Endothelial cell of umbilical vein (primary cell): ENCODE measurements at regions not wholly inside any gene's neighbourhood (a gene's known extent, or its start where the extent isn't known, plus 50 kb on each side); places are given as distances from the start of the nearest gene placed in this dataset.

ENCODE experiments used
- BruUV-seq: library from RNA; stranded (reverse); fragments of 400-500 nt; replicated peaks from 2 replicates; lab custom pipeline; 2021; lab: Mats Ljungman, UMichigan
- CTCF ChIA-PET: fragments of 300-600, 350-600 bp; sonication (Branson Sonifier 250); formaldehyde crosslinking; loops from one replicate; lab custom pipeline; 2021; ENCODE audit warnings: antibody characterized with exemption, inconsistent platforms; lab: Charles Lee
- POLR2A ChIA-PET: fragments of 300-600, 350-600 bp; sonication (Branson Sonifier 250); formaldehyde crosslinking; loops from one replicate; lab custom pipeline; 2021; ENCODE audit warnings: antibody characterized with exemption, inconsistent platforms; lab: Charles Lee
- DNase-seq: peaks from one replicate; pipeline ENCODE4 v3.0.0-alpha.2; 2011; ENCODE audit warnings: low read depth, low spot score
- FAIRE-seq: peaks from 2 replicates; lab custom pipeline; 2011; peaks lifted over from hg19 to GRCh38; lab: Jason Lieb, UNC
- H2AFZ ChIP-seq: 2 replicates; pipeline ENCODE4 v1.6.0; 2012; ENCODE audit warnings: low read depth, low read length, control low read depth, inconsistent platforms
- H3K27ac ChIP-seq: 2 replicates; pipeline ENCODE4 v1.5.1; 2011; ENCODE audit warnings: low read depth, mild to moderate bottlenecking, control low read depth, low read length, moderate library complexity; ENCODE audit not compliant: insufficient read depth
- H3K27me3 ChIP-seq, 2 experiments: 2 replicates each; pipeline versions ENCODE4 v1.6.0 to v1.6.1; 2011; ENCODE audit warnings: low read length in 2 of 2, mixed read lengths in 1 of 2; ENCODE audit not compliant: control insufficient read depth in 2 of 2, insufficient read depth in 2 of 2
- H3K36me3 ChIP-seq, 2 experiments: 2 replicates in 1 of 2; 3 replicates in 1 of 2; pipeline ENCODE4 v1.5.1; 2011; ENCODE audit warnings: low read length in 2 of 2, mild to moderate bottlenecking in 1 of 2, moderate library complexity in 1 of 2; ENCODE audit not compliant: control insufficient read depth in 2 of 2, insufficient read depth in 2 of 2; ENCODE audit errors: extremely low read depth in 1 of 2
- H3K4me1 ChIP-seq: 3 replicates; pipeline ENCODE4 v1.5.1; 2011; ENCODE audit warnings: mild to moderate bottlenecking, low read length; ENCODE audit not compliant: control insufficient read depth, insufficient read depth; ENCODE audit errors: extremely low read depth
- H3K4me2 ChIP-seq: 2 replicates; pipeline ENCODE4 v1.6.1; 2011; ENCODE audit warnings: low read length, control low read depth, mixed read lengths; ENCODE audit not compliant: insufficient read depth
- H3K4me3 ChIP-seq, 3 experiments: fragments of 200-600 bp in 1 of 3; sonication (generic), shearing (Covaris generic) in 1 of 3; replicated peaks in 1 of 3; 2 replicates each; pipeline ENCODE4 v1.5.1; 2011 to 2016; ENCODE audit warnings: control low read depth in 3 of 3, low read length in 3 of 3, mild to moderate bottlenecking in 2 of 3, inconsistent platforms in 1 of 3, low read depth in 1 of 3, moderate library complexity in 1 of 3; ENCODE audit not compliant: insufficient read depth in 1 of 3
- H3K79me2 ChIP-seq: 2 replicates; pipeline ENCODE4 v1.6.0; 2012; ENCODE audit warnings: low read length, inconsistent platforms; ENCODE audit not compliant: control insufficient read depth, insufficient read depth
- H3K9ac ChIP-seq: replicated peaks from 2 replicates; pipeline ENCODE3; 2011; ENCODE audit warnings: low read length, control low read depth; ENCODE audit not compliant: insufficient read depth; ENCODE audit errors: extremely low read depth
- H3K9me1 ChIP-seq: replicated peaks from 3 replicates; pipeline ENCODE4 v1.6.0; 2011; ENCODE audit warnings: mild to moderate bottlenecking, low read length; ENCODE audit not compliant: control insufficient read depth, insufficient read depth; ENCODE audit errors: extremely low read depth
- H3K9me3 ChIP-seq: replicated peaks from 2 replicates; pipeline ENCODE4 v1.5.1; 2012; ENCODE audit warnings: low read length, inconsistent platforms; ENCODE audit not compliant: control insufficient read depth, insufficient read depth
- H4K20me1 ChIP-seq: replicated peaks from 2 replicates; pipeline ENCODE3; 2011; ENCODE audit warnings: mild to moderate bottlenecking, low read length; ENCODE audit not compliant: control insufficient read depth, insufficient read depth; ENCODE audit errors: extremely low read depth
- EZH2 ChIP-seq: IDR thresholded peaks from 2 replicates; pipeline ENCODE4 v1.6.1; 2012; ENCODE audit warnings: borderline replicate concordance, low read depth, mild to moderate bottlenecking, moderate library complexity, low read length, inconsistent platforms; ENCODE audit not compliant: severe bottlenecking
- GATA2 ChIP-seq: IDR thresholded peaks from 2 replicates; pipeline ENCODE4 v1.7.0; 2011; ENCODE audit warnings: low read depth, mild to moderate bottlenecking, moderate library complexity, mixed read lengths, low read length; ENCODE audit not compliant: insufficient read length, insufficient read depth
- JUN ChIP-seq: IDR thresholded peaks from 2 replicates; pipeline ENCODE4 v1.6.1; 2011; ENCODE audit warnings: borderline replicate concordance, low read depth; ENCODE audit not compliant: insufficient read length, insufficient read depth
- MAX ChIP-seq: IDR thresholded peaks from 2 replicates; pipeline ENCODE4 v1.6.1; 2011; ENCODE audit not compliant: insufficient read depth, insufficient read length
- MYC ChIP-seq: IDR thresholded peaks from one replicate; pipeline ENCODE4 v1.6.1; 2011; ENCODE audit warnings: mild to moderate bottlenecking, low read depth, low read length
- POLR2A ChIP-seq: IDR thresholded peaks from 2 replicates; pipeline ENCODE4 v1.6.1; 2012; ENCODE audit warnings: low read depth, mild to moderate bottlenecking, control low read depth, low read length
- POLR2AphosphoS5 ChIP-seq: IDR thresholded peaks from 2 replicates; pipeline ENCODE4 v1.6.1; 2012; ENCODE audit warnings: low read depth, mild to moderate bottlenecking, control low read depth, low read length, moderate library complexity; ENCODE audit not compliant: insufficient read depth
- dilution Hi-C: fragments of 300-500 bp; cut with MboI; formaldehyde crosslinking; loops from one replicate; pipeline ENCODE4 v1.15.0; 2019; ENCODE audit warnings: low sequenced_read_pairs; ENCODE audit not compliant: extremely low pct_ligation_motif_present
- intact Hi-C: fragments of 100-400 bp; cut with micrococcal nuclease; formaldehyde crosslinking; loops from one replicate; pipeline ENCODE4 v1.10.0; 2022
- TF ChIP-seq, protein P1 (sequence below), 2 donors: IDR thresholded peaks; 1 replicate in 1 of 2; 2 replicates in 1 of 2; pipeline ENCODE4 v1.5.1; 2011; ENCODE audit warnings: low read length in 2 of 2, mild to moderate bottlenecking in 2 of 2, moderate library complexity in 2 of 2, control low read depth in 1 of 2, inconsistent platforms in 1 of 2, low read depth in 1 of 2; ENCODE audit not compliant: insufficient read depth in 1 of 2; ENCODE audit errors: extremely low read depth in 1 of 2

GRCh38 chr1:88421997-88422396 is 262.1 kb upstream of the PKN2 start:
- DNase-seq (no peak), FAIRE-seq (no peak)
- Histone ChIP-seq H3K9me1 (no peaks in the 10 kb centered on the region), H3K4me2 (no peak overlapping the region), H3K9ac (no peak overlapping the region), H3K4me3 (no peak overlapping the region), H3K27me3 (no peaks in the 10 kb centered on the region), H3K4me1 (no peaks in the 10 kb centered on the region), H2AFZ (no peak overlapping the region), H3K36me3 (no peaks in the 10 kb centered on the region), H4K20me1 (no peaks in the 10 kb centered on the region), H3K79me2 (no peaks in the 10 kb centered on the region), H3K9me3 (no peaks in the 10 kb centered on the region), H3K27ac (no peak overlapping the region)
- intact Hi-C loops (no loop called here), dilution Hi-C loops (no loop called here)
- ChIA-PET CTCF (no interaction called here), POLR2A (no interaction called here)
- TF ChIP-seq MYC, result no peak
- no peak for TF ChIP-seq EZH2
- TF ChIP-seq POLR2A, result no peak
- TF ChIP-seq, protein P1, sequence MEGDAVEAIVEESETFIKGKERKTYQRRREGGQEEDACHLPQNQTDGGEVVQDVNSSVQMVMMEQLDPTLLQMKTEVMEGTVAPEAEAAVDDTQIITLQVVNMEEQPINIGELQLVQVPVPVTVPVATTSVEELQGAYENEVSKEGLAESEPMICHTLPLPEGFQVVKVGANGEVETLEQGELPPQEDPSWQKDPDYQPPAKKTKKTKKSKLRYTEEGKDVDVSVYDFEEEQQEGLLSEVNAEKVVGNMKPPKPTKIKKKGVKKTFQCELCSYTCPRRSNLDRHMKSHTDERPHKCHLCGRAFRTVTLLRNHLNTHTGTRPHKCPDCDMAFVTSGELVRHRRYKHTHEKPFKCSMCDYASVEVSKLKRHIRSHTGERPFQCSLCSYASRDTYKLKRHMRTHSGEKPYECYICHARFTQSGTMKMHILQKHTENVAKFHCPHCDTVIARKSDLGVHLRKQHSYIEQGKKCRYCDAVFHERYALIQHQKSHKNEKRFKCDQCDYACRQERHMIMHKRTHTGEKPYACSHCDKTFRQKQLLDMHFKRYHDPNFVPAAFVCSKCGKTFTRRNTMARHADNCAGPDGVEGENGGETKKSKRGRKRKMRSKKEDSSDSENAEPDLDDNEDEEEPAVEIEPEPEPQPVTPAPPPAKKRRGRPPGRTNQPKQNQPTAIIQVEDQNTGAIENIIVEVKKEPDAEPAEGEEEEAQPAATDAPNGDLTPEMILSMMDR (IDR thresholded peaks at IDR 0.05; ENCODE audit: extremely low read depth in 1 of 2, insufficient read depth in 1 of 2, low read depth in 1 of 2, low read length in 2 of 2), result no peak
- no peak for TF ChIP-seq MAX
- no peak for TF ChIP-seq GATA2
- TF ChIP-seq JUN, result no peak
- no TSS peak for BruUV-seq

GRCh38 chr1:88433556-88433955 is 250.5 kb upstream of the PKN2 start:
- BruUV-seq, result no TSS peak
- CTCF ChIA-PET, result interaction anchor here (1.7 kb wide), 1 partner anchor 254 kb away, joined by 12 read pairs; no protein-coding TSS in a partner anchor
- TF ChIP-seq EZH2 (no peak), POLR2AphosphoS5 (no peak), GATA2 (no peak), MAX (no peak), JUN (no peak)
- TF ChIP-seq, protein P1 (IDR thresholded peaks at IDR 0.05; ENCODE audit: extremely low read depth in 1 of 2, insufficient read depth in 1 of 2, low read depth in 1 of 2, low read length in 2 of 2), result no peak

More at GRCh38 chr1:88433556-88433955, 250.5 kb upstream of the PKN2 start:
- FAIRE-seq (no peak), DNase-seq (no peak)
- H3K36me3 ChIP-seq, result no peaks in the 10 kb centered on the region
- H3K9me1 ChIP-seq, result no peaks in the 10 kb centered on the region
- no peak overlapping the region for H3K9ac ChIP-seq
- no peaks in the 10 kb centered on the region for H3K9me3 ChIP-seq
- H3K4me3 ChIP-seq, result no peak overlapping the region
- H3K27me3 ChIP-seq, result no peaks in the 10 kb centered on the region
- no peak overlapping the region for H3K27ac ChIP-seq
- H3K4me1 ChIP-seq, result no peaks in the 10 kb centered on the region
- dilution Hi-C loops, result no loop called here
- H3K79me2 ChIP-seq, result no peaks in the 10 kb centered on the region
- POLR2A ChIA-PET, result no interaction called here
- no peak overlapping the region for H3K4me2 ChIP-seq
- intact Hi-C loops, result no loop called here
- no peak overlapping the region for H2AFZ ChIP-seq
- H4K20me1 ChIP-seq, result no peaks in the 10 kb centered on the region
